ENCODE measurements at regions not wholly inside any gene's neighbourhood (a gene's known extent, or its start where the extent isn't known, plus 50 kb on each side); places are given as distances from the start of the nearest gene placed in this dataset.
"Not testable (repeated sequence)": the region's sequence is repeated elsewhere in the genome, so short reads cannot be mapped to it uniquely, and the experiment has no call there.

DNA sequence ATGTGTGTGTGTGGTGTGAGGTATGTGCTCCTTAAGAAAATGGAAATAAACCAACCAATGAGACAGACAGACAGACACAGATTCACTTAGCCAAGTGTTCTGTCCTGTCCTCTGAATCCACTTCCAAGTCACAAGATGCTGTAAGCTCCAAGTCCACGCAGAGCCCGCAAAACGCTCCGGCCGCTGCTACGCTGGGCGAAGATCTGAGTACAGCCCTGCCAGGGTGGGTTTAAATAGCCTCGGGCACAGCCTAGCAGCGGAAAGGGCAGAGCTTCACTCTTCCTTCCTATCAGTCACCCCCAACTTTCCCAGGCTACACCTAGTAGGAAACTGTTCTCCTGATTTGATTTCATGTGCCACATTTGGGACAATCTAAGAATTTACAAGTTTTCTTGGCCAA, 121.2 kb upstream of the ANKRD30BL start:
- Histone ChIP-seq H3K4me3 (no peak overlapping the region), H3K9me3 (peaks cover 0 to 14% (median 0%) of the 10 kb centered on the region in 3 donors), H3K36me3 (no peaks in the 10 kb centered on the region), H3K27me3 (peaks cover 26% of the 10 kb centered on the region), H3K4me1 (no peaks in the 10 kb centered on the region), H3K27ac (no peak overlapping the region)
- ATAC-seq: no peak
- 94 to 95% methylated on average over 9 of the region's 9 CpGs for WGBS, 2 donors (ENCODE audit: low coverage in 1 of 2)
- TF ChIP-seq POLR2AphosphoS5 (IDR thresholded peaks at IDR 0.05): no peak
- TF ChIP-seq, protein P1, sequence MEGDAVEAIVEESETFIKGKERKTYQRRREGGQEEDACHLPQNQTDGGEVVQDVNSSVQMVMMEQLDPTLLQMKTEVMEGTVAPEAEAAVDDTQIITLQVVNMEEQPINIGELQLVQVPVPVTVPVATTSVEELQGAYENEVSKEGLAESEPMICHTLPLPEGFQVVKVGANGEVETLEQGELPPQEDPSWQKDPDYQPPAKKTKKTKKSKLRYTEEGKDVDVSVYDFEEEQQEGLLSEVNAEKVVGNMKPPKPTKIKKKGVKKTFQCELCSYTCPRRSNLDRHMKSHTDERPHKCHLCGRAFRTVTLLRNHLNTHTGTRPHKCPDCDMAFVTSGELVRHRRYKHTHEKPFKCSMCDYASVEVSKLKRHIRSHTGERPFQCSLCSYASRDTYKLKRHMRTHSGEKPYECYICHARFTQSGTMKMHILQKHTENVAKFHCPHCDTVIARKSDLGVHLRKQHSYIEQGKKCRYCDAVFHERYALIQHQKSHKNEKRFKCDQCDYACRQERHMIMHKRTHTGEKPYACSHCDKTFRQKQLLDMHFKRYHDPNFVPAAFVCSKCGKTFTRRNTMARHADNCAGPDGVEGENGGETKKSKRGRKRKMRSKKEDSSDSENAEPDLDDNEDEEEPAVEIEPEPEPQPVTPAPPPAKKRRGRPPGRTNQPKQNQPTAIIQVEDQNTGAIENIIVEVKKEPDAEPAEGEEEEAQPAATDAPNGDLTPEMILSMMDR (IDR thresholded peaks at IDR 0.05): no peak
- no peak for TF ChIP-seq EP300 (IDR thresholded peaks at IDR 0.05)
- no peak for TF ChIP-seq POLR2A (IDR thresholded peaks at IDR 0.05)

GRCh38 chr2:132286289-132286911, 124.6 kb upstream of the ANKRD30BL start:
- H3K9me3 ChIP-seq, H3K4me3 ChIP-seq, H3K36me3 ChIP-seq, H3K4me1 ChIP-seq, H3K27ac ChIP-seq, ATAC-seq: not testable (repeated sequence)
- H3K27me3 ChIP-seq: peaks cover 18% of the 10 kb centered on the region
- WGBS, 2 donors (ENCODE audit: low coverage in 1 of 2): 68 to 81% methylated on average over 3 to 6 of the region's 6 CpGs

- WGBS, 2 donors (ENCODE audit: low coverage in 1 of 2): 63 to 93% methylated on average over 3 to 7 of the region's 8 CpGs
- not testable (repeated sequence) for H3K9me3 ChIP-seq
- H3K27me3 ChIP-seq: peaks cover 18% of the 10 kb centered on the region
Measured at GRCh38 chr2:132287910-132288309, 126.2 kb upstream of the ANKRD30BL start.

DNA sequence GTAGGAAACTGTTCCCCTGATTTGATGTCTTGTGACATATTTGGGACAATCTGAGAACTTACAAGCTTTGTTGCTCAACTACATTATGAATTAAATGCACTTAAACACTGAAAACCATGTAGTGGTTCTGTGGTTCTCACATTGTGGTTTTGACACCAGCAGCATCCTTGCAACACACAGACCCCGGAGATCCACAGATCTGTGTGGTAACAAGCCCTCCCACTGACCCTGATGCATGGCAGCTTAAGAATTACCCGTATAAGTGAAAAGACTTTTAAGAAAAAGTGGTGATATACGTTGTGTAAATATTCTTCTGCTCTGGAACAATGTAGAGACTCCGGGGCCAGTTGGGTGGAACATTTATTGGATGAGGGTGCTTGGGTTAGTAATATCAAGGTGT, 127.4 kb upstream of the ANKRD30BL start:
- not testable (repeated sequence) for H3K4me3 ChIP-seq, H3K9me3 ChIP-seq, H3K27ac ChIP-seq, H3K4me1 ChIP-seq, ATAC-seq, H3K36me3 ChIP-seq
- H3K27me3 ChIP-seq: peaks cover 18% of the 10 kb centered on the region
- WGBS, 2 donors (ENCODE audit: low coverage in 1 of 2): 64 to 76% methylated on average over 2 to 4 of the region's 4 CpGs

More at GRCh38 chr2:132287910-132288309, 126.2 kb upstream of the ANKRD30BL start:
- not testable (repeated sequence) for H3K4me3 ChIP-seq, H3K36me3 ChIP-seq, ATAC-seq, H3K27ac ChIP-seq, H3K4me1 ChIP-seq

DNA sequence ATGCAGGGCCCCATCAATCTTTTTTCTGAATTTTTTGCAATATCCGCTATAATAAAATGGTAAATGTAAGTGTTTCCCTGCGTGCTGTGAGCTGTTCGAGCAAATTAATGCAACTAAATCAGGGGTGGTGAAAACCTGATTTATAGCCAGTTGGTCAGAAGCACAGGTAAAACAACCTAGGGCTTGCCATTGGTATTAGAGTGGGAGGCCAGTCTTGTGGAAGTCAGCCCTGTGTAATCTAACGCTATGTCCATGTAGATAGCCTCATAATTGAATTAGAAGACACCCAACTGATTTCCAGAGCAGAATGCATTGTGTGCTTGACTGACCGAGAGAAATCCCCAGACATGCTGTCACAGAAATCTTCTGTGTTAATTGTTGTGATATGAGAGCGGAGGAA, 126.8 kb upstream of the GPR39 start:
- ATAC-seq, H3K4me1 ChIP-seq, H3K36me3 ChIP-seq, H3K9me3 ChIP-seq, H3K4me3 ChIP-seq, H3K27ac ChIP-seq: not testable (repeated sequence)
- peaks cover 18% of the 10 kb centered on the region for H3K27me3 ChIP-seq
- WGBS, 2 donors (ENCODE audit: low coverage in 1 of 2): 78 to 82% methylated on average over 4 to 6 of the region's 6 CpGs

- H3K27ac ChIP-seq, ATAC-seq, H3K9me3 ChIP-seq, H3K36me3 ChIP-seq, H3K4me1 ChIP-seq, H3K4me3 ChIP-seq, H3K27me3 ChIP-seq: not testable (repeated sequence)
- 63% methylated on average over 2 of the region's 2 CpGs for WGBS, 2 donors (ENCODE audit: low coverage in 1 of 2)
Measured at GRCh38 chr2:132300592-132301378, 115.8 kb upstream of the GPR39 start.

DNA sequence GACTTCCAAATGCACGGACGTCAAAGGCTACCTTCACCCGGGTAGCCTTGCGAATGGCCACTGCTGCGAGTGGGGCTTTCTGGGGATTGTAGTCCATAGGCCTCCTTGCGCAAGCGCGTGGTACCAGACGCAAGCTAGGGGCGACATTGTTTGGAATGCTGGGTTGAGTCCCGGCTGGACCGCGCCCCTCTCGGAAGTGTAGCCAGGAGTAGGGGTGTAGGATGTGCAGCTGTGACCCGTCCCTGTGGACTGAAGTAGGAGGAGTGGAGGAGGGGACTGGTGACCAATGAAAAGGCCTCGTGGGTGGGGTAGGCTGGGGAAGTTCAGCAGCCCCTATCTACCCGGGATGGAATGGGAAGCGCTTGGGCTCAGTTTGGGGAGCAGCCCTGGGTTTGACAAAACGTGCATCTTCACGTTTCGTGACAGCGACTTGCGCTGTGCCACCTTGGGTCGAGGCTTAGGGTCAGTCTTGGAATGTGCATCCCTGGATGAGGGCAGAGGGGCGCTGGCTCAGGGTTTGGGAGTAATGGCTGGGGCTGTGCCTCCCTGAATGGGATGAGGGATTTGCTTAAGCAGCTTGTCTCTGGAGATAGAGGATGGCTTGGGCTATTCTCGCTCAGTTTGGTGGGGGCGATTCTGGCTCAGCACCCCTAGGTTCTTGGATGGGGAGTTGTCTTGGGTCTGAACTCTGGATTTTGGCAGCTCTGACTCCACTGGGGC, 111.8 kb upstream of the GPR39 start:
- peak overlapping the region in 2 of 4 donors; percentile 26 to 46 for H3K27ac ChIP-seq

GRCh38 chr2:132307613-132308198, 108.9 kb upstream of the GPR39 start:
- not testable (repeated sequence) for H3K9me3 ChIP-seq, H3K27ac ChIP-seq, H3K4me3 ChIP-seq, H3K27me3 ChIP-seq, H3K4me1 ChIP-seq, ATAC-seq, H3K36me3 ChIP-seq
- WGBS, 2 donors (ENCODE audit: low coverage in 1 of 2): 40 to 100% methylated on average over 1 of the region's 2 CpGs

More for the DNA sequence above, 111.8 kb upstream of the GPR39 start:
- H3K4me1 ChIP-seq, H3K36me3 ChIP-seq, H3K9me3 ChIP-seq, H3K27me3 ChIP-seq: not testable (repeated sequence)
- peak; percentile 96 for ATAC-seq
- TF ChIP-seq, protein P1 (IDR thresholded peaks at IDR 0.05): peak in 1 of 4 experiments; percentile 47
- 0 to 13% methylated on average over 3 to 9 of the region's 27 CpGs for WGBS, 2 donors (ENCODE audit: low coverage in 1 of 2)
- peak overlapping the region in 1 of 2 donors; percentile 40 for H3K4me3 ChIP-seq

DNA sequence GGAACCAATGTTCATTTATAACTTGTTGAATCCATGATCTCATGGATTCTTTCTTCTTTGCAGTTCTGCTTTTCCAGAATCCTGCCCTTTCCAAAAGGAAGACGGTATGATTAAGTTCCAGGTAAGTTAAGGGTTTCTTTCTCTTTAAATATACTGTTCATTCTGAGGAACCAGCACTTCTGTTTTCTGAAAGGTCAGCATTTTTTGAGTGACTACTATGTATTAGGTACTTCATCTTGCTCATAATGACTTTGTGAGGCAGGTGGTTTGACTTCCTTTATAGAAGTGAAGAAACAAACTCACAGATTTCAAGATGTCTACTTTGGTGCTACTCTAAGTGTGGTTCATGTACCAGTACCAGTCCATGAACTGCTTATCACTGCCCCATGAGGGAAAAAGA, 107.4 kb upstream of the GPR39 start:
- not testable (repeated sequence) for H3K4me3 ChIP-seq, H3K27ac ChIP-seq, H3K36me3 ChIP-seq, H3K9me3 ChIP-seq, ATAC-seq, H3K4me1 ChIP-seq, H3K27me3 ChIP-seq
- WGBS, 2 donors (ENCODE audit: low coverage in 1 of 2): 80 to 100% methylated on average over 1 of the region's 1 CpG

- H3K36me3 ChIP-seq, H3K27me3 ChIP-seq, H3K27ac ChIP-seq, H3K4me1 ChIP-seq, H3K4me3 ChIP-seq, ATAC-seq, H3K9me3 ChIP-seq: not testable (repeated sequence)
- 70 to 80% methylated on average over 2 of the region's 2 CpGs for WGBS, 2 donors (ENCODE audit: low coverage in 1 of 2)
Measured at GRCh38 chr2:132315546-132315945, 101.1 kb upstream of the GPR39 start.

Measured in gastroesophageal sphincter (tissue), 4 donors.